HCT116 (cell line): ENCODE measurements at regions not wholly inside any gene's neighbourhood (a gene's known extent, or its start where the extent isn't known, plus 50 kb on each side); places are given as distances from the start of the nearest gene placed in this dataset.

Source experiments
- CEBPB ChIP-seq: IDR thresholded peaks from 2 replicates; pipeline ENCODE4 v1.6.1; 2012; ENCODE audit warnings: low read depth
- TF ChIP-seq, protein P1 (sequence below), 3 experiments: fragments of 200-600 bp in 1 of 3; sonication (generic) in 1 of 3; IDR thresholded peaks in 2 of 3; conservative IDR thresholded peaks in 1 of 3; 2 replicates each; pipeline ENCODE4 v1.5.1; 2012 to 2017; ENCODE audit warnings: low read depth in 2 of 3, low read length in 2 of 3, antibody characterized with exemption in 1 of 3, borderline replicate concordance in 1 of 3, control low read depth in 1 of 3, mild to moderate bottlenecking in 1 of 3, mixed read lengths in 1 of 3, mixed run types in 1 of 3, moderate library complexity in 1 of 3; ENCODE audit not compliant: insufficient read depth in 1 of 3
- TF ChIP-seq, protein P2 (sequence below): IDR thresholded peaks from 2 replicates; pipeline ENCODE4 v1.6.1; 2011; ENCODE audit warnings: mild to moderate bottlenecking, low read length, moderate library complexity; ENCODE audit not compliant: insufficient replicate concordance; ENCODE audit errors: extremely low read depth

DNA sequence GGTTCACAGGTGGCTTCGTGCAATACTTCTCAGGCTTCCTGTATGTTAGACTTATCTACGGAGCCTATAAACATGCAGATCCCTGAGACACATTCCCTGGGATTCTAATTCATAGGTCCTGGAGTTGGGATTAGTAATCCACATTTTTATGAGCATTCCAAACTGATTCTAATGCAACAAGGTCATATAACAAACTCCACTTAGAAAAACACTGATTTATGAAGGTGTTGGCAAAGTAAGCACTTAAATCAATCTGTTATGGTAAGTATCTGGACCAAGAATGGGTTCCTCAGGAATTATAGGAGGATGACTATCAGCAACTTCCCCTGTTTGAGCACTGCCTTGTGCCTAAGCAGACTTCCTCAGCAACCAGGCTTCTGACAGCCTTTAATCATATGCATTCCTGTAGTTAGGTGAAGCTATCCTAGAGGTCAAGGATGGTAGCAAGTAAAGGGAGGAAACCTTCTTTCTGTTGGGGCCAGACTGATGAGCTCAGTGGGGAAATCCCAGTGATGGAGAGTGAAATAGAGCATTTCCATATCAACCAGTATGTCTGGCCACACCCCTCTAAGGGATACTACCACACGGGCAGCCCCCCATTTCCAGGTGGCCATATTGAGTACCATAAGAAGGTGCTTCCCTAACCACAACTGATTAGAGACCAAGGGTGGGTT lies 89.6 kb downstream of the RASSF10 start:
- TF ChIP-seq, protein P1, sequence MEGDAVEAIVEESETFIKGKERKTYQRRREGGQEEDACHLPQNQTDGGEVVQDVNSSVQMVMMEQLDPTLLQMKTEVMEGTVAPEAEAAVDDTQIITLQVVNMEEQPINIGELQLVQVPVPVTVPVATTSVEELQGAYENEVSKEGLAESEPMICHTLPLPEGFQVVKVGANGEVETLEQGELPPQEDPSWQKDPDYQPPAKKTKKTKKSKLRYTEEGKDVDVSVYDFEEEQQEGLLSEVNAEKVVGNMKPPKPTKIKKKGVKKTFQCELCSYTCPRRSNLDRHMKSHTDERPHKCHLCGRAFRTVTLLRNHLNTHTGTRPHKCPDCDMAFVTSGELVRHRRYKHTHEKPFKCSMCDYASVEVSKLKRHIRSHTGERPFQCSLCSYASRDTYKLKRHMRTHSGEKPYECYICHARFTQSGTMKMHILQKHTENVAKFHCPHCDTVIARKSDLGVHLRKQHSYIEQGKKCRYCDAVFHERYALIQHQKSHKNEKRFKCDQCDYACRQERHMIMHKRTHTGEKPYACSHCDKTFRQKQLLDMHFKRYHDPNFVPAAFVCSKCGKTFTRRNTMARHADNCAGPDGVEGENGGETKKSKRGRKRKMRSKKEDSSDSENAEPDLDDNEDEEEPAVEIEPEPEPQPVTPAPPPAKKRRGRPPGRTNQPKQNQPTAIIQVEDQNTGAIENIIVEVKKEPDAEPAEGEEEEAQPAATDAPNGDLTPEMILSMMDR (IDR thresholded peaks at IDR 0.05 in 2 of 3, conservative IDR thresholded peaks at IDR 0.05 in 1 of 3; ENCODE audit: borderline replicate concordance in 1 of 3, insufficient read depth in 1 of 3, low read depth in 2 of 3, low read length in 2 of 3) = no peak
- no peak for TF ChIP-seq CEBPB
- TF ChIP-seq, protein P2, sequence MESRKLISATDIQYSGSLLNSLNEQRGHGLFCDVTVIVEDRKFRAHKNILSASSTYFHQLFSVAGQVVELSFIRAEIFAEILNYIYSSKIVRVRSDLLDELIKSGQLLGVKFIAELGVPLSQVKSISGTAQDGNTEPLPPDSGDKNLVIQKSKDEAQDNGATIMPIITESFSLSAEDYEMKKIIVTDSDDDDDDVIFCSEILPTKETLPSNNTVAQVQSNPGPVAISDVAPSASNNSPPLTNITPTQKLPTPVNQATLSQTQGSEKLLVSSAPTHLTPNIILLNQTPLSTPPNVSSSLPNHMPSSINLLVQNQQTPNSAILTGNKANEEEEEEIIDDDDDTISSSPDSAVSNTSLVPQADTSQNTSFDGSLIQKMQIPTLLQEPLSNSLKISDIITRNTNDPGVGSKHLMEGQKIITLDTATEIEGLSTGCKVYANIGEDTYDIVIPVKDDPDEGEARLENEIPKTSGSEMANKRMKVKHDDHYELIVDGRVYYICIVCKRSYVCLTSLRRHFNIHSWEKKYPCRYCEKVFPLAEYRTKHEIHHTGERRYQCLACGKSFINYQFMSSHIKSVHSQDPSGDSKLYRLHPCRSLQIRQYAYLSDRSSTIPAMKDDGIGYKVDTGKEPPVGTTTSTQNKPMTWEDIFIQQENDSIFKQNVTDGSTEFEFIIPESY = no peak
